DND-41 (cell line): ENCODE measurements at regions not wholly inside any gene's neighbourhood (a gene's known extent, or its start where the extent isn't known, plus 50 kb on each side); places are given as distances from the start of the nearest gene placed in this dataset.
"Not testable (repeated sequence)": the region's sequence is repeated elsewhere in the genome, so short reads cannot be mapped to it uniquely, and the experiment has no call there.

Experiments used
- ATAC-seq: fragments of 200-7000 bp; cut with Tn5 transposase; 3 replicates; pipeline ENCODE4 v1.9.1; 2021; ENCODE audit warnings: low read depth; ENCODE audit not compliant: insufficient read depth
- DNase-seq: peaks from one replicate; pipeline ENCODE4 v3.0.0-alpha.2; 2020
- H2AFZ ChIP-seq: 2 replicates; pipeline ENCODE4 v1.6.0; 2012; ENCODE audit warnings: low read depth, low read length
- H3K27ac ChIP-seq: 2 replicates; pipeline ENCODE4 v1.5.1; 2012; ENCODE audit warnings: low read length, inconsistent platforms
- H3K27me3 ChIP-seq: fragments of 200-600 bp; sonication (generic); 2 replicates; pipeline ENCODE4 v1.6.0; 2012; ENCODE audit warnings: low read length, mild to moderate bottlenecking, inconsistent platforms; ENCODE audit not compliant: insufficient read depth, poor library complexity
- H3K36me3 ChIP-seq: 2 replicates; pipeline ENCODE4 v1.5.1; 2012; ENCODE audit warnings: low read length, inconsistent platforms; ENCODE audit not compliant: insufficient read depth
- H3K4me1 ChIP-seq: 2 replicates; pipeline ENCODE4 v1.5.1; 2012; ENCODE audit warnings: mild to moderate bottlenecking, low read length; ENCODE audit not compliant: insufficient read depth
- H3K4me2 ChIP-seq: 2 replicates; pipeline ENCODE4 v1.6.0; 2012; ENCODE audit warnings: mild to moderate bottlenecking, moderate library complexity, low read length, inconsistent platforms; ENCODE audit not compliant: insufficient read depth
- H3K4me3 ChIP-seq, 2 experiments: fragments of 200-600 bp in 1 of 2; shearing (Covaris generic) in 1 of 2; 2 replicates each; pipeline ENCODE4 v1.5.1; 2012 to 2016; ENCODE audit warnings: inconsistent platforms in 2 of 2, low read length in 2 of 2, mild to moderate bottlenecking in 2 of 2, low read depth in 1 of 2, moderate library complexity in 1 of 2
- H3K79me2 ChIP-seq: 2 replicates; pipeline ENCODE4 v1.6.0; 2012; ENCODE audit warnings: low read length, inconsistent platforms; ENCODE audit not compliant: insufficient read depth
- H3K9ac ChIP-seq: 2 replicates; pipeline ENCODE4 v1.6.0; 2012; ENCODE audit warnings: low read depth, mild to moderate bottlenecking, inconsistent platforms, low read length, moderate library complexity
- H3K9me3 ChIP-seq: 2 replicates; pipeline ENCODE4 v1.5.1; 2012; ENCODE audit warnings: low read length, moderate library complexity, mild to moderate bottlenecking, inconsistent platforms; ENCODE audit not compliant: insufficient read depth, severe bottlenecking
- H4K20me1 ChIP-seq: 2 replicates; pipeline ENCODE4 v1.6.0; 2012; ENCODE audit warnings: low read length; ENCODE audit not compliant: insufficient read depth
- CTCF ChIP-seq: IDR thresholded peaks from 2 replicates; pipeline ENCODE4 v1.5.1; 2012; ENCODE audit warnings: borderline replicate concordance, low read length, moderate library complexity, mild to moderate bottlenecking; ENCODE audit not compliant: poor library complexity, severe bottlenecking; ENCODE audit errors: extremely low read depth
- EZH2 ChIP-seq: IDR thresholded peaks from 3 replicates; pipeline ENCODE4 v1.6.1; 2012; ENCODE audit warnings: borderline replicate concordance, low read depth, mild to moderate bottlenecking, moderate library complexity, low read length, inconsistent platforms; ENCODE audit not compliant: severe bottlenecking

- no peaks in the 10 kb centered on the region for H3K9me3 ChIP-seq
- no peak overlapping the region for H3K9ac ChIP-seq
- no peak overlapping the region for H3K4me2 ChIP-seq
- no peak overlapping the region for H2AFZ ChIP-seq
- ATAC-seq: no peak
- peaks cover 14% of the 10 kb centered on the region for H3K4me1 ChIP-seq
- DNase-seq: no peak
- no peaks in the 10 kb centered on the region for H3K79me2 ChIP-seq
- no peak overlapping the region for H3K27ac ChIP-seq
- no peaks in the 10 kb centered on the region for H3K27me3 ChIP-seq
- H3K4me3 ChIP-seq: no peak overlapping the region
- no peak for TF ChIP-seq CTCF
- no peak for TF ChIP-seq EZH2
- no peaks in the 10 kb centered on the region for H3K36me3 ChIP-seq
- H4K20me1 ChIP-seq: no peaks in the 10 kb centered on the region
Observed at GRCh38 chr2:144912206-144912605, 392.3 kb upstream of the ZEB2 start.

- DNase-seq (no peak), ATAC-seq (no peak)
- Histone ChIP-seq H3K4me3 (no peak overlapping the region), H3K27ac (no peak overlapping the region), H3K36me3 (no peaks in the 10 kb centered on the region), H2AFZ (no peak overlapping the region), H3K79me2 (no peaks in the 10 kb centered on the region), H3K4me2 (no peak overlapping the region), H3K9me3 (no peaks in the 10 kb centered on the region), H3K9ac (no peak overlapping the region), H3K27me3 (no peaks in the 10 kb centered on the region), H3K4me1 (no peaks in the 10 kb centered on the region), H4K20me1 (no peaks in the 10 kb centered on the region)
- TF ChIP-seq EZH2: no peak
- no peak for TF ChIP-seq CTCF
Observed at GRCh38 chr2:144905956-144906355, 386.0 kb upstream of the ZEB2 start.

GRCh38 chr2:144904612-144905011 lies 384.7 kb upstream of the ZEB2 start:
- TF ChIP-seq EZH2 (no peak), CTCF (no peak)
- DNase-seq (no peak), ATAC-seq (no peak)
- no peaks in the 10 kb centered on the region for H3K4me1 ChIP-seq
- H3K79me2 ChIP-seq: no peaks in the 10 kb centered on the region
- H3K27me3 ChIP-seq: no peaks in the 10 kb centered on the region
- no peaks in the 10 kb centered on the region for H3K9me3 ChIP-seq
- H4K20me1 ChIP-seq: no peaks in the 10 kb centered on the region
- no peak overlapping the region for H3K4me3 ChIP-seq
- H3K4me2 ChIP-seq: no peak overlapping the region
- no peak overlapping the region for H2AFZ ChIP-seq
- H3K27ac ChIP-seq: no peak overlapping the region
- no peaks in the 10 kb centered on the region for H3K36me3 ChIP-seq
- H3K9ac ChIP-seq: no peak overlapping the region

- not testable (repeated sequence) for H3K4me1 ChIP-seq, H3K27me3 ChIP-seq, H2AFZ ChIP-seq, H3K4me3 ChIP-seq, ATAC-seq, H3K9me3 ChIP-seq, H3K27ac ChIP-seq, H3K9ac ChIP-seq, H4K20me1 ChIP-seq, H3K79me2 ChIP-seq, DNase-seq, H3K4me2 ChIP-seq, H3K36me3 ChIP-seq
Observed at GRCh38 chr2:144903045-144903444, 383.1 kb upstream of the ZEB2 start.

GRCh38 chr2:144901386-144901785 lies 381.5 kb upstream of the ZEB2 start:
- H3K79me2 ChIP-seq, H3K4me2 ChIP-seq, H3K4me3 ChIP-seq, H3K9ac ChIP-seq, H3K9me3 ChIP-seq, ATAC-seq, DNase-seq, H4K20me1 ChIP-seq, H3K27me3 ChIP-seq, H3K4me1 ChIP-seq, H3K27ac ChIP-seq, H3K36me3 ChIP-seq, H2AFZ ChIP-seq: not testable (repeated sequence)
